Epidermal melanocyte (primary cell): ENCODE measurements at regions not wholly inside any gene's neighbourhood (a gene's known extent, or its start where the extent isn't known, plus 50 kb on each side); places are given as distances from the start of the nearest gene placed in this dataset.

ENCODE experiments used
- DNase-seq: peaks from one replicate; pipeline ENCODE4 v3.0.0; 2011; ENCODE audit warnings: low spot score; ENCODE audit not compliant: insufficient read length

DNA sequence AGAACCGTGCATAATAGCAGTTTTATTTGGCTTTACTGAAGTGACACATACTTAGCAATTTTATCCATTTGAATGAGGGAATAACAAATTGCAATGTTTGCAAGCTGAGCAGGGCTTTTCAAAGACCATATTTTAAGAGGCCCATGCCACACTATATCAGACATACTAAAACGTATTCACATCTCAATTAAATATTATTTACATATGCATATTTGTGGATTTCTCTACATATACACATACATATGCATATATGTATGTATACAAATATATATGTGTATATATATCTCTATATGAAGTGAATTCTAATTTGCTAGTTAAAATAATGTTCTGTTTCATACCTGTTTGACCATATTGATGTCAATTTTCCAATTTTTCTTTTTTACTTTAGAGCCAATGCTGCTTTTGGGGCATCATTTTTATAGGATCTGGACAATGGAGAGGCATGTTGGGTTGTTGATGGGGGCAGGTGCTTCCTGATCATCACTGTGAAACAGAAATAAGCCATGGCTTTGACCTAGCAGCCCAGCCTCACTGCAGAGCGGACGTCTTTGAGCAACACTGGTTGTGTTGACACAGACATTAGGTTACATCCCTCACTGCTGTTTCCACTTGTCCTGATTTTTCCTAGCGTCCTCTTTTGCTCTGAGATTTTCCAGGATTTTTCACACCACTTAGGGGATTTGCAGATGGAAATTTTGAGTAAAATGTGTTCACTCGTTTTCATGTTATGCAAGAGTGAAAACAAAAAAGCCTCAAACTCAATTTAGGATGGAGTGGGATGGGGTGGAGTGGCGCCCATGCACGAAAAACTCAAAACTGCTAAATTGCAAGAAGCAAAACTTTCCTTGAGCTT lies 56.9 kb downstream of the RDH14 start:
- no peak for DNase-seq

DNA sequence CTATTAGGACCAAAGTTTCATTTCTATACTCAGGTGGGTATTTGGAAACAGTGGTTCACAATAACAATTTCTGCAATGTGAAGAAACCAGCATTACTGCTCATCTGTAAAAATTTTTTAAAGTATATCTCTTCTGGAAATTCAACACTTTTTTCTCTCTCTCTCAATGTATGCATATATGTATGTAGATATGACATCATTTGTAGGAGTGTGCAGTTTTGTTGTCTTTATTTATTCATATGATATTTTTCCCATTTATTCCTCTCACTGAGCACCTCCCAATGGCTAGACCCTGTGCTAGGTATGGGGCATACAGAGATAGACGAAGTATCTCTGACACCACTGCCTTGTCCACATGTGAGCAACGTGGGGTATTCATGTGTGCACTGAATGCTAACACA lies 58.3 kb downstream of the RDH14 start:
- DNase-seq: no peak

DNA sequence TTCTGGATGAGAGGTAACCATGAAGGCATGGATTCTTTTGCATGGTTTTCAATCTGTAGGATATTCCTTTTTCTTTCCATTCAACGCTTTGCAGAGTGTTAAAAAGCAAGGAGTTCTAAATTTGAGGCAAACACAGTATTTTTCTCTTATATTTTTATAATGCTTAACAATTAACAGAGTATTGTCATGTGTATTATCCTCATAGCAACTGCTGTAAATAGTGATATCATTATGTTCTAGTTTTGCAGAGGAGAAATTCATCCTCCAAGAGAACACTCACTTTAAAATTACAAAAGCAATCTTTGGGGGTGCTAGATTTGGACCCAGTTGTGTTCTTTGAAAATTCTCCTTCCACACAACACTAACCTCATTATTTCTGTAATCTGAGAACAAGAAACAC lies 58.7 kb downstream of the RDH14 start:
- no peak for DNase-seq

DNA sequence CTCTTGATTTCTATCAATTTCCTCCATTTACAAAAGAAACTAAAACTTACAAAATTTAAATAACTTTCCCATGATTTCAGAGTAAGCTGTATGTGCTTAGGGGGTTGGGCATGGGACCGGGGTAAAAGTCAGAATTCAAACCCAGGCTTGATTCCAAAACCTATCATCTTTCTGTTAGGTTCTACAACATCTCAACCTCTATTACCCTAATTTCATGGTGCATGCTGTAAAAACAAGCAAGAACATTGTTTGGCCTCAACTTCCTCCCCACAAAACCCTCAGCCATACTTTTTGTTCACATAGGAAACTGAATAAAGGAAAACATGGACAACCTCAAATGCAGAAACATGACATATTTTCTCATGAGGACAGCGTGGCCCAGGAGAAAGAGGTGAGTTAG lies 59.3 kb downstream of the RDH14 start:
- no peak for DNase-seq

DNA sequence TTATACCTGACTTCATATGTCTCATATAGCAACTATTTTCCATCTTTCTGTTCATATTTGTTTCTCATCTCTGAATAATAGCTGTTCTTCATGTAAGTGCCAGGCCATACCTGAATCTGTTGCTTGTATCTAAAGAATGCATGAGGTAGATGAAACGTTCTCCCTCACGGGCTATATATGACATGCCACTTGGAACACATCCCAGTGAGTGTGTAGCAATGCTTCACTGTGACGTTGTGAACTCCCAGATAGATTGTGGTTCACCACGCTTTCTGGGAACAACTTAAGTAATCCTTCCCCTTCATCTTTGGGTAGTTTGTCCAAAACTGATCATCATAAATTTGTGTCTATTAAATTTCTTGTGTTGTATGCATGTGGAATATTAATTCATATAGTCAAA lies 60.1 kb downstream of the RDH14 start:
- no peak for DNase-seq

DNA sequence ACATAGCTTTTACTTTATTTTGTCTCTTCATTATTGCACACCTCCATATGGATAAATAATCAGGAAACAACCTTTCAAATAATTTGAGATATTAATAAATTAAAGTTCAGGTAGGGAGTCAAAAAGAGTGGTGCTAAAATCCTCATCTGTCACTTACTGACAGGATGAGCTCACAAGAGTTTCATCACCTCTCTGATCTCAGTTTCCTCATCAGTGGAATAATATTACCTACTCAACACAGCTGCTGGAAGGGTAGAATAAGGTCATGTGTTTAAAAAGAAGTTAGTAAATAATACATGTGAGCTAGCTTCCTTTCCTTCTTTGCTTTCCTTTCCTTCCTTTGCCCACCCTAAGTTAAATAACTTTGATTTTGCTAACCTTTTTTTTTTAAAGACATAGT lies 61.9 kb downstream of the RDH14 start:
- no peak for DNase-seq

DNA sequence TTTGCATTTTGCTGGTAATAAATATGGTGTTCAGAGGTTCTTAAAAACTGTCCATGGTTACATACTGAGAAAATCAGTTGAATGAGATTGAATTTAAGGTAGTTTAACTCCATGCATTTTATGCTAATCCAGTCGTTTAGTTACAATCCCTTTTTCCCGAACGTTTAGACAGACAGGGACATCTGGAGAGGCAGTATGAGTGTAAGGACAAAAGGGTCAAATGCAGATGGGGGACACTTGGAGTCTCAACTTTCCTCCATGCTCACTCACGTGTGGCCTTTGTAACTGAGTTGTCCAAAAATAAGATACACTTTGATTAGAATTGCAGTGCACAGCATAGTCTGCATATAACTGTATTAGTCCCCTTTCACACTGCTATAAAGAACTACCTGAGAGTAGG lies 63.9 kb downstream of the RDH14 start:
- DNase-seq: no peak

DNA sequence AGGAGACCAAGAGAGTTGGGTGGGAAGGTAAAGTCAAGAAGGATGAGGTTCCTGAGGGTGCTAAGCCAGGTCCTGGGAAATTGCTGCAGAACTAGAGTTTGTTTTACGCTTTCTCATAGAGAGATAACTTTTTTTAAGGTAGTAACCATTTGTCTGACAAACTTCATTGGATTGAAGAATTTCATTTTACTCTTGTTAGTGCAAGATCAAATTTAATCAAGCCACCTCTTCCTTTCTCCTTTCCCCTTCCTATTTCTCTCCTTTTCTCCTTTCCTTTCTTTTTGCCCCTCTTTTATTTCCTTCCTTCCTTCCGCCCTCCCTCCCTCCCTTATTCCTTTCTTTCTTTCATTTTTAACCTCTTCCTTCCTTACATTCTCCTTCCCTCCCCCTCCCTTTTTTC lies 65.4 kb downstream of the RDH14 start:
- DNase-seq: no peak

DNA sequence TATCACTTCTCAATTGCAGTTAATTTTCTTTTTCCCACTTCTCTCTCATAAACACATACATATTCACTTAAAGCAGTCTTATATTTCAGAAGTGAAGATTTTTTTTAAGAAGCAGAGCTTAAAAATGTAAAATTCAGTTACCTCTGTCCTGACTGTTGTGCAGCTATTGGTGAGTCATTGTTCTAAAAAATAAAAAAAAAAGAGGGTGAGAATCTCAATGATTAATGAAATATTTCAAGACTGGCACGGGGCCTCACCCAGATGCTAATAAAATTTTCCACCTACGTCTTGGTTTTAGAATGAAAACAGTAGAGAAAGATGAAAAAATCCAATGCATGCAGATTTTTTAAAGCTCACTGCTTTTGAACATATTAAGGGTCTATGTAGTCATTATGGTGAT lies 67.7 kb downstream of the RDH14 start:
- no peak for DNase-seq

DNA sequence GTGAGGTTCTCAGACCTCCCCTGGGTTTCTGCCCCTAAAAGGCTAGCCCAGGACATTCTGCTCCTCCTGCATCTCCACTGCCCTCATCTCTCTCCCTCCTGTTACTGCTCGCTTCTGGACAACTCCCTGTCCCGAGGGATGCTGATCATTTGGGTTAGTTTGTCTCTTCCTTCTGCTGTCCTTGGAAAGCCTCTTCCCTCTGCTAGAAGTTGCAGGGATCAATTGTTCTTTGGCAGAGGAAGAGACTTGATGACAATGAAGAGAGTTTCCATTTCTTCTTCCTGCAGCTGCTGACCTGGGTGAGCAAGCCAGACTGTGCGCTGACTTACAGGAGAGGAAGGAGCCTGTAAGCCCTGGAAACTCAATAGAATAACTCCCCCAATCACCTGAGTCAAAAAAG lies 68.9 kb downstream of the RDH14 start:
- no peak for DNase-seq

DNA sequence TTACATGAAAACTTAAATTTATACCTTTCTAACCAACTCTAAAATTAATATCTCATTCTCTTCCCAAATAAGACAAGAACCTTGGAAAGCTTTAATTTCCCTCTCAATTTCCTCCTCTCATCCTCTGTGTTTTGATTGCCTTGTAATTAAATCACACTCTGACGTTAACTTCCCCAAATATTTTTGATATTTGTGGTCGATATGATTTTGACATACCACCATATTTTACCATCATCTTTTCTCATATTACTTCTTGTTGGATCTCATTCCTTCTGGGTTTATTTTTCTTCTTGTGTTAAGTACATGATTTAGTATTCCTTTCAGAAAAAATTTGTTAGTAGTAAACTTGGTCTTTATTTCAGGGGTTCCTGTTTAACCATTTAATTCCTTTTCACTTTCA lies 69.6 kb downstream of the RDH14 start:
- DNase-seq: no peak

DNA sequence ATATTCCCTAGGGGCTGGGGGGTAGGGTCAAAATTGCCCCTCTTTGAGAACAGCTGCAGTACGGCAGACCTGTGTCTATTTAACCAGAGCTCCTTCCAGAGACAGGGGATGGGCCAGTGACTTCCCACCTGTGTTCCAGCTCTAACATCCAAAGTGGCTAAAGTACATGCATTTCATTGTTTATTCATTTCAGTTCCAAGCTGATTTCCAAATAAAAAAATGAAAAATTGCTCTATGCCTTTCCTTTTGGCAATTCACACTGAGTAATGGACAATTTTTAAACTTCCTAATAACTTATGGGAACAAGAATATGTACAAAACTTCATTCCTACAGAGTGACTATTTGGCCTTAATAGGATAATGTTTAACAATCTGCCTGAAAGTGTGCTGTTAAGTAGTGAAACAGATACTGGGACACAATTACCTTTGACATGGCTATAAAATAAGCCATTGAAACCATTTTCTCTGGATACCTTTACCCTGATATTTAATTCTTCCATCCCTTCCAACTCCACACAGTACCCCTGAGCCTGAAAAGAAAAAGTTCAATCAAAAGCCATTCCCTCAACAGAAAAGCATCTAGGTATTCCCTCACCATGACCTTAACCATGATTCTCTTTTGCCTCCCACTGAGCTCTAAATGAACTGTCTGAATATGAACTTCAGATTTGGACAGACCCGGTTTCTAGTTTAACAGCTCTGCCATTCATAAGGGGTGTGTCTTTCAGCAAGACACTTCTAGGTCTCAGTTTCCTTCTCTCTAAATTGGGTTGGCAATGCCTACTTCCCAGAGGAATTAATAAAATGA lies 73.1 kb downstream of the RDH14 start:
- no peak for DNase-seq

DNA sequence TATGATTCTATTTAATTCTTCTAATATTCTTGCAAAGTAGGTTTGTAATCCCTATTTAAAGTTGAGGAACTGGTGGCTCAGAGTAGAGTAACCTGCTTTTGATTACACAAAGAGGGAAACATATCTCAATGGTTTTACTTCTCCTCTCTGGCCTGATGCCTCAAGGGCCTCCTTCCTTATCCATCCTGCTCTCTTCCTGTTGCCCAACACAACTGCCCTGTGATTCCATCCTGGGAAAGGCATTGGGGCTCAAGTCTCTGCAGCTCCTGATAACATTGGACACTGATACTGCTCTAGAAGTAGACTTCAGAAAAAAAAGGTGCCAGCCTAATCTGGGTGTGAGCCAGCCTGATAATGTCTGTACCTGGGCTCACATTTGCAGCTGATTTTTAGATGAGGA lies 75.8 kb downstream of the RDH14 start:
- no peak for DNase-seq

DNA sequence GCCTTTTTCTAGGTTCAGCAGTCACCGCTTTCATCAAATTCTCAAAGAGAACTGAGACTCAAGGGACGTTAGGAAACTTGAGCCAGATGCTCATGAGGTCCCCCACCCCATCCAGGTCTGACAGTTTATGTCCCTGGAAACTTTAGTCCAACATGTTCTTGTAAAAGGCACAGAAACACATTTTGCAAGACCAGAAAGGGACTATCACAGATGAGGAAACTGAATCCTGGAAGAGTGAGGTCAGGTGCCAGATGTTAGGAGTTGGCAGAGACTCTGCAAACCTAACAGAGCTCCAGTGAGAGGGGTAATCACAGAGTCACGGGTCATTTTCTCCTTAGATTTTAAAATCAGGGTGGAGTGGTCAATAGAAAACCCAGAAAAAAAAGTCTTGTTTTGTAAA lies 76.6 kb downstream of the RDH14 start:
- DNase-seq: no peak

DNA sequence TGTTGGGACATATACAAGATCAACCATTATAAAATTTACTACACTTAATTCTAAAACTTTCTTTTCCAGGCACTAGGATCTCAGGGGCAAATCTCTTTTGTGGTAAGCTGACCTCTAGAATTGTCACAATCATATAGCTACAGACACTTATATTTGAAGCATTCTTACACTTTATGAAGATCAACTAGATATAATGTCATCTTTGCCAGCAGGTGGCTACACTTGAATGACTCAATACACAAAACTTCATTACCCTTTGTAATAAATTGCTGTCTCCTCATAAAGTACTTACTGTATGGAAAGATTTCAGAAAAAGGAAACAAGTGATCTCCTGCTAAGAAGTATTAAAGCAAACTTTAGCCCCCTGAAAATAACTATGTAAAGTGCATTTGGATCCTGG lies 77.8 kb downstream of the RDH14 start:
- no peak for DNase-seq

DNA sequence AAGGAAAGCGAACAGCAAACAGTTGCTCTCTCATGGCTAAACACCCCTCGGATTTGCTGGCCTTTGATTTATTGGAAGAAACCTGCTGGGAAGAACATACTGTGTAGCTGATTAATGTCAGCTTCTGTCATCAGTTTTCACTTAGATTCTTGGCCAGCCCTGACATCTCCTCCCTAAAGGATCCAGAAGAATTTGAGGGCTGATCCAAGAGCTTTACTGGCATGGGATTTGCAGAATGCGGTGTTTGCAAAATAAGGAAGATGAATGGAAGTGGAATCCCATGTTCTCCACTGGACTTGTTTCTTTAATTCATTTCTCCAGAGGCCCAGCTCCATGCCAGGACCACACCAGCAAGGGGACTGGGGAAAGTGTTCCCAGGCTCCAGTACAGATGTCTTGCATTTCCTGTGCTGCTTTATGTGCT lies 80.5 kb downstream of the RDH14 start:
- no peak for DNase-seq

DNA sequence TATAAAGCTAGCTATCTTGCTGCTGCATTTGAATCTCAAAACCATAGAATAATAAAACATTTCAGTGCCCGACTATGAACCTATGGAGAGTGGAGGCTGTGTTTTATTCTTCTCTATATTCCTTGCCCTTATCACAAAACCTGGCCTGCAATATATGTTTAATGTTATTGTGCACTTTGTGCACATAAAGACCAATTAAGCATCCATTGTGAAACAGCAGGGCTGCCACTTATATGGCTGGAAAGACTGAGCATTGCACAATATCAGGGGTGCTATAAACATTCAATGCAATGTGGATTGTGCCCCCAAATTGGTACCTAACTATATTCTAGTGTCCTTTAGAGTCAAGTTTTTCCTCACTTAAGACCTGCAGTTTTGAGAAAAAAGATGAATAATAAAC lies 83.2 kb downstream of the RDH14 start:
- DNase-seq: no peak

DNA sequence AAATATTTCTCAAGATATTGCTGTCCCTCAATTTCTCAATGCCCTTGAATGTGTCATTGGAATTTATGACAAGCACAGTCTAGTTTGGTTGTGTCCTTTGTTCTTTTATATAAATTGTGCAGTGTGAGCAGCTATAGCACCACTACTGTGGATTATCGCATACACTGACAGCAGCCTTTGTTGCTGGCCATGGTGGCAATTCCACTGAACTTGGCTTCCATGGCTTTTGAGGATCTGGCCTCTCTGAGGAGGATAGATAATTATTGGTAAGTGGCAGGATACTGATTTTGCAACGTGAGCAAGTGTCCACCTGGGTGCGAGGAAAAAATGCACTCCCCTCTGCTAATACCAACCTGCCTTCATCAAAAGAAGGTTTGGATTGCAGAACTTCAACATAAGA lies 84.0 kb downstream of the RDH14 start:
- DNase-seq: no peak

DNA sequence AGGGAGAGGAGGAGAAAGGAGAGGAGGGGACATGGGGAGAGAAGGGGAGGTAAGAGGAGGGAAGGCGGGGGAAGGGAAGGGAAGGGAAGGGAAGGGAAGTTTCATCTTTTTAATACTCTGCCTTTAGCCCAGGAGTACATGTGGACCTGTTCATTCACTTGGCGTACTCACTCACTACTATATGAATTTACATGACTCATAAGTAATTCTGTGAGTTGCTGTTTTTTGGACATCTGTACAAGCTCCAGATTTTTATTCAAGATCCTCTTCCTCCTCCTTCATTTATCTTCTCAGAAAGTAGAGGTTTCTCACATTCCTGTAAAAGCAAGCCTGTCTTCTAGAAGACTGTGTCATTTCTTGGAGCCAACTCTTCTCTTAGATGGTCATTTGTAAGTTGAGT lies 84.6 kb downstream of the RDH14 start:
- no peak for DNase-seq

DNA sequence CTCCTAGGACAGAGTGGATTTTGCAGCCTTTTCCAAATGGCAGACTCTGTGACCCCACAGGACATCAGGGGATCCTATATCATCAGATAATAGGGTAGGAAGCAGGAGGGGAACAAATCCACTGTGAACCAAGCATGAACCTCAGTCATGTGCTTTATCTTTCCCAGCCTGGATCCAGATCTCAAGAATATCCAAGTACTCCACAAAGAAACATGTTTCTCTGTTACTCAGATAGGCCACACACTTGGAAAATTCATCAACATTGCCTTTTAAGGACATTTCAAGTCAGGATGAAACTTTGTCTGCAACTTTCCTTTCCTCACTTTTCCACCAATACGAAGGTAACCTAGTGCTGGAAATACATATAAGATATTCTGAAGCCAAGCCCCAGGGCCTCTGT lies 85.8 kb downstream of the RDH14 start:
- DNase-seq: no peak

DNA sequence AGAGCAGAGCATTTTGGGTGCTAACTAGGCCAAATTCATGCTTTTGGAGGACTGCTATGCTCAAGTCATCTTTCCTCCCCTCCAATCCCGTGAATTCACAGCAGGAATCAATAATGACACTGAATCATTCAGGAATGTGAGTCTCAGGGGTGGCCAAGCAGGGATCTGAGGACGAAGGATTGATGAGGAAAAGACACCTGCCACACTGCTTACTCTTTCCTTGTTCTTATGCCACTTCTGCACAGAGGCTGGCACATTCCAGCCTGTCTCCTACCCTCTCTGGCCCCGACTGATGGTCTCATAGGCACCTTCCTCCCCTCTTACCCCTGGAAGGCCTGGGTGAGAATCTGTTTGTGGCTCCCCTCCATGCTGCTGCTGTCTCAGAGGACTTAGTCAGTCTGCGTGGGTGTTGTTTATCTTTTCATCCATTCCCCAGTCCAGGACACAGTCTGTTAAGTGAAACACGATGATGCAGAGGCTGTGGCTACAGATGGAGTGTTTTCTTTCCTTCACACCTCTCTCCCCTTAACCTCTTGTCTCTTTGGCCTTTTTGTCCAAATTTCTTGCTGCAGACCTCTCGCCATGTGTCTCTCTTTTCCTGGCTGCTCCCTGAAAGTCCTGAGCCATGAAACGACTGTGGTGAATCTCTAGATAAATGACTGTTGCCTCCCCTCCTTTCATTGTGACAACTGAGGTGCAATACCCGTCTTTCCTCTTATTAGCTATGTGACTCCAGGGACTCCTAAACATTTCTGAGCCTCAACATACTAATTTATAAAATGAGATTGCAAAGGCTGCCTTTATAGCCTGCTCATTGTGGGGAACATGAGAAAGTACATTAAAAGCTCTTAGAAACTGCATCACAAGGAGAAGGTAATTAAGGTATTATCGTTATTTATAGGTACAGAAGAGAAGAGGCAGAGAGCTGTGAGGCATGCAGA lies 86.9 kb downstream of the RDH14 start:
- no peak for DNase-seq
